Adrenal gland (tissue), 9 donors: ENCODE measurements at regions not wholly inside any gene's neighbourhood (a gene's known extent, or its start where the extent isn't known, plus 50 kb on each side); places are given as distances from the start of the nearest gene placed in this dataset.

ENCODE experiments used
- DNase-seq, 7 donors: peaks; one replicate each; pipeline ENCODE4 v3.0.0-alpha.2; 2019 to 2020
- H3K27ac ChIP-seq, 5 donors: fragments of 200-600 bp; sonication (generic) in 4 of 5; 1 replicate in 3 of 5; 2 replicates in 2 of 5; pipeline versions ENCODE4 v1.5.1 to v1.8.0; 2016 to 2020; ENCODE audit warnings: mild to moderate bottlenecking in 1 of 5
- H3K27me3 ChIP-seq: fragments of 200-600 bp; 2 replicates; pipeline ENCODE4 v1.8.0; 2021
- H3K36me3 ChIP-seq, 2 donors: fragments of 200-600 bp; replicated peaks in 1 of 2; 1 replicate in 1 of 2; 2 replicates in 1 of 2; pipeline versions ENCODE4 v1.5.1 to v1.8.0; 2018 to 2022
- H3K4me1 ChIP-seq, 2 donors: fragments of 200-600 bp; replicated peaks in 1 of 2; 1 replicate in 1 of 2; 2 replicates in 1 of 2; pipeline versions ENCODE4 v1.5.1 to v1.8.0; 2018 to 2021
- H3K4me3 ChIP-seq, 4 donors: fragments of 200-600 bp; sonication (generic) in 3 of 4; one replicate each; pipeline ENCODE4 v1.5.1; 2016 to 2018
- H3K9me3 ChIP-seq, 3 donors: fragments of 200-600 bp; sonication (generic) in 1 of 3; replicated peaks in 1 of 3; 1 replicate in 2 of 3; 2 replicates in 1 of 3; pipeline versions ENCODE4 v1.5.1 to v1.8.0; 2016 to 2021
- CTCF ChIP-seq, 6 experiments: fragments of 450-650 bp in 4 of 6; fragments of 200-600 bp in 2 of 6; sonication (generic) in 1 of 6; IDR thresholded peaks; 1 replicate in 5 of 6; 2 replicates in 1 of 6; pipeline versions ENCODE4 v1.5.1 to v1.8.0; 2016 to 2021; ENCODE audit warnings: antibody characterized with exemption in 6 of 6, mild to moderate bottlenecking in 2 of 6, moderate library complexity in 1 of 6
- POLR2A ChIP-seq, 2 donors: fragments of 450-650 bp; IDR thresholded peaks; one replicate each; pipeline ENCODE4 v1.6.1; 2017; ENCODE audit warnings: antibody characterized with exemption in 2 of 2, mild to moderate bottlenecking in 2 of 2, moderate library complexity in 1 of 2
- whole genome bisulfite sequencing, 4 donors: extraction: QIAGEN DNeasy Blood & Tissue Kit in 2 of 4; methylation state at CpG; one replicate each; pipeline versions ENCODE4 v1.1.5 to v1.1.7; 2013 to 2017; 5-methylcytosine and 5-hydroxymethylcytosine counted together
- intact Hi-C, 2 donors: fragments of 100-400 bp; cut with DNase I; formaldehyde crosslinking; loops; one replicate each; pipeline versions ENCODE4 v1.14.1 to v1.15.0; 2022 to 2023
- donor health status: healthy with polysubstance abuse.
- donor health status: Bipolar disorder and iron deficiency.
- donor health status: DM: yes; HTN: yes; CAD: no.
- donor health status: DM: no; HTN: no; CAD: no.
- donor health status: DM: no; HTN: no; CAD: no.

- no peak for TF ChIP-seq CTCF (IDR thresholded peaks at IDR 0.05)
- TF ChIP-seq POLR2A (IDR thresholded peaks at IDR 0.05), result no peak
- DNase-seq, result no peak
- no peak overlapping the region for H3K4me3 ChIP-seq
- H3K9me3 ChIP-seq, result no peaks in the 10 kb centered on the region
- WGBS, 4 donors, result 60 to 80% (median 74%) methylated on average over 1 of the region's 1 CpG
- intact Hi-C loops, result no loop called here
- H3K4me1 ChIP-seq, result no peaks in the 10 kb centered on the region
- H3K27me3 ChIP-seq, result no peaks in the 10 kb centered on the region
- H3K36me3 ChIP-seq, result no peaks in the 10 kb centered on the region
- H3K27ac ChIP-seq, result no peak overlapping the region
These were observed 91.5 kb upstream of the RAP2B start for GRCh38 chr3:153070511-153070868.

- Histone ChIP-seq H3K9me3 (no peaks in the 10 kb centered on the region), H3K4me3 (no peak overlapping the region), H3K27ac (no peak overlapping the region), H3K27me3 (no peaks in the 10 kb centered on the region), H3K36me3 (no peaks in the 10 kb centered on the region), H3K4me1 (no peaks in the 10 kb centered on the region)
- WGBS, 4 donors, result 63 to 70% (median 67%) methylated on average over 2 of the region's 2 CpGs
- DNase-seq, result no peak
- intact Hi-C loops, result no loop called here
- no peak for TF ChIP-seq CTCF (IDR thresholded peaks at IDR 0.05)
- TF ChIP-seq POLR2A (IDR thresholded peaks at IDR 0.05), result no peak
These were observed 89.6 kb upstream of the RAP2B start for GRCh38 chr3:153072382-153072781.

- no peak overlapping the region for H3K27ac ChIP-seq
- intact Hi-C loops, result no loop called here
- 66 to 85% (median 78%) methylated on average over 5 of the region's 5 CpGs for WGBS, 4 donors
- no peaks in the 10 kb centered on the region for H3K27me3 ChIP-seq
- no peak for DNase-seq
- no peak for TF ChIP-seq CTCF (IDR thresholded peaks at IDR 0.05)
- TF ChIP-seq POLR2A (IDR thresholded peaks at IDR 0.05), result no peak
- H3K4me3 ChIP-seq, result no peak overlapping the region
- no peaks in the 10 kb centered on the region for H3K36me3 ChIP-seq
- H3K4me1 ChIP-seq, result no peaks in the 10 kb centered on the region
- H3K9me3 ChIP-seq, result no peaks in the 10 kb centered on the region
These were observed 89.2 kb upstream of the RAP2B start for GRCh38 chr3:153072856-153073255.

DNA sequence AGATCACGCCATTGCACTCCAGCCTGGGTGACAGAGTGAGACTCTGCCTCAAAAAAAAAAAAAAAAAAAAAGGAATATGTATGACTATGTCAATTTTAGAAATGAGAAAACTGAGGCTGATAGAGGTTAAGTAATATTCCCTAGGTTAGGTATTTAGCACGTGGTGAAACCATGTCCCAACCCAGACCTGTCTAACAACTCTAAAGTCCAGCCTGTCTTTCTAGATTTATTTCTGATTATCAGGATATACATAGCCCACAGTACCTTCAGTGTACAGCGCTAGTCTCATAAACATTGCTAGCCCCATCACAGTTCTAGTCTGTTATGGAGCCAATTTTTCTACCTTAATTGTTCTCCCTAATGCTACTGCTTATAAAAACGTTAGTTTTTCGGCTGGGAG lies 88.4 kb upstream of the RAP2B start:
- intact Hi-C loops, result no loop called here
- Histone ChIP-seq H3K4me1 (no peaks in the 10 kb centered on the region), H3K4me3 (no peak overlapping the region), H3K9me3 (no peaks in the 10 kb centered on the region), H3K27ac (no peak overlapping the region), H3K36me3 (no peaks in the 10 kb centered on the region), H3K27me3 (no peaks in the 10 kb centered on the region)
- no peak for DNase-seq
- no peak for TF ChIP-seq CTCF (IDR thresholded peaks at IDR 0.05)
- no peak for TF ChIP-seq POLR2A (IDR thresholded peaks at IDR 0.05)
- WGBS, 4 donors, result 65 to 77% (median 73%) methylated on average over 5 of the region's 5 CpGs
